ENCODE measurements at regions not wholly inside any gene's neighbourhood (a gene's known extent, or its start where the extent isn't known, plus 50 kb on each side); places are given as distances from the start of the nearest gene placed in this dataset.
A peak's percentile ranks its signal among the peaks of the same experiment; 100 is the strongest.

- H3K4me3 ChIP-seq (ENCODE audit: low read depth in 1 of 2, low read length in 2 of 2), result peak overlapping the region; percentile 11 to 65; a peak in 3 of 4 replicates
These were observed 72.8 kb downstream of the IRF2BPL start for GRCh38 chr14:76955575-76956315.

GRCh38 chr14:76954394-76955190 is 73.9 kb downstream of the IRF2BPL start:
- TF ChIP-seq EZH2 (IDR thresholded peaks at IDR 0.05; ENCODE audit: borderline replicate concordance, low read depth, low read length, severe bottlenecking) (no peak), CTCF (IDR thresholded peaks at IDR 0.05; ENCODE audit: borderline replicate concordance, extremely low read depth, low read length, poor library complexity, severe bottlenecking) (no peak)
- DNase-seq (no peak), ATAC-seq (ENCODE audit: insufficient read depth, low read depth) (no peak)
- H3K4me1 ChIP-seq (ENCODE audit: insufficient read depth, low read length), result peaks cover 45% of the 10 kb centered on the region
- no peak overlapping the region for H2AFZ ChIP-seq (ENCODE audit: low read depth, low read length)
- H3K36me3 ChIP-seq (ENCODE audit: insufficient read depth, low read length), result no peaks in the 10 kb centered on the region
- H3K9me3 ChIP-seq (ENCODE audit: insufficient read depth, low read length, severe bottlenecking), result no peaks in the 10 kb centered on the region
- H3K27me3 ChIP-seq (ENCODE audit: insufficient read depth, low read length, poor library complexity), result no peaks in the 10 kb centered on the region
- no peaks in the 10 kb centered on the region for H4K20me1 ChIP-seq (ENCODE audit: insufficient read depth, low read length)
- no peak overlapping the region for H3K4me3 ChIP-seq (ENCODE audit: low read depth in 1 of 2, low read length in 2 of 2)
- no peak overlapping the region for H3K4me2 ChIP-seq (ENCODE audit: insufficient read depth, low read length)
- no peak overlapping the region for H3K9ac ChIP-seq (ENCODE audit: low read depth, low read length)
- no peaks in the 10 kb centered on the region for H3K79me2 ChIP-seq (ENCODE audit: insufficient read depth, low read length)
- H3K27ac ChIP-seq (ENCODE audit: low read length), result 0 out of 2 replicates have a peak overlapping the region, but pooled peaks have one; percentile 2

More at GRCh38 chr14:76955575-76956315, 72.8 kb downstream of the IRF2BPL start:
- Histone ChIP-seq H3K9ac (ENCODE audit: low read depth, low read length) (peak overlapping the region; percentile 60), H2AFZ (ENCODE audit: low read depth, low read length) (peak overlapping the region; percentile 58), H3K27ac (ENCODE audit: low read length) (peak overlapping the region; percentile 92), H3K79me2 (ENCODE audit: insufficient read depth, low read length) (no peaks in the 10 kb centered on the region), H4K20me1 (ENCODE audit: insufficient read depth, low read length) (no peaks in the 10 kb centered on the region), H3K36me3 (ENCODE audit: insufficient read depth, low read length) (no peaks in the 10 kb centered on the region), H3K27me3 (ENCODE audit: insufficient read depth, low read length, poor library complexity) (no peaks in the 10 kb centered on the region), H3K9me3 (ENCODE audit: insufficient read depth, low read length, severe bottlenecking) (no peaks in the 10 kb centered on the region), H3K4me2 (ENCODE audit: insufficient read depth, low read length) (peak overlapping the region; percentile 94), H3K4me1 (ENCODE audit: insufficient read depth, low read length) (peaks cover 45% of the 10 kb centered on the region)
- TF ChIP-seq EZH2 (IDR thresholded peaks at IDR 0.05; ENCODE audit: borderline replicate concordance, low read depth, low read length, severe bottlenecking) (no peak), CTCF (IDR thresholded peaks at IDR 0.05; ENCODE audit: borderline replicate concordance, extremely low read depth, low read length, poor library complexity, severe bottlenecking) (peak; percentile 34)
- ATAC-seq (ENCODE audit: insufficient read depth, low read depth), result peak; percentile 61
- peak; percentile 74 for DNase-seq

- no peaks in the 10 kb centered on the region for H3K9me3 ChIP-seq (ENCODE audit: insufficient read depth, low read length, severe bottlenecking)
- TF ChIP-seq EZH2 (IDR thresholded peaks at IDR 0.05; ENCODE audit: borderline replicate concordance, low read depth, low read length, severe bottlenecking) (no peak), CTCF (IDR thresholded peaks at IDR 0.05; ENCODE audit: borderline replicate concordance, extremely low read depth, low read length, poor library complexity, severe bottlenecking) (no peak)
- H3K36me3 ChIP-seq (ENCODE audit: insufficient read depth, low read length), result no peaks in the 10 kb centered on the region
- peak overlapping the region; percentile 60 for H2AFZ ChIP-seq (ENCODE audit: low read depth, low read length)
- H3K27me3 ChIP-seq (ENCODE audit: insufficient read depth, low read length, poor library complexity), result no peaks in the 10 kb centered on the region
- H3K4me2 ChIP-seq (ENCODE audit: insufficient read depth, low read length), result peak overlapping the region; percentile 47
- no peaks in the 10 kb centered on the region for H3K79me2 ChIP-seq (ENCODE audit: insufficient read depth, low read length)
- DNase-seq, result peak; percentile 77
- H3K9ac ChIP-seq (ENCODE audit: low read depth, low read length), result peak overlapping the region; percentile 34
- peak; percentile 56 for ATAC-seq (ENCODE audit: insufficient read depth, low read depth)
- H3K4me1 ChIP-seq (ENCODE audit: insufficient read depth, low read length), result peaks cover 45% of the 10 kb centered on the region
- no peaks in the 10 kb centered on the region for H4K20me1 ChIP-seq (ENCODE audit: insufficient read depth, low read length)
- H3K27ac ChIP-seq (ENCODE audit: low read length), result peak overlapping the region; percentile 72
- no peak overlapping the region for H3K4me3 ChIP-seq (ENCODE audit: low read depth in 1 of 2, low read length in 2 of 2)
These were observed 75.1 kb downstream of the IRF2BPL start for GRCh38 chr14:76953311-76953945.

All from DND-41 (cell line).